ENCODE measurements at regions not wholly inside any gene's neighbourhood (a gene's known extent, or its start where the extent isn't known, plus 50 kb on each side); places are given as distances from the start of the nearest gene placed in this dataset.
A peak's percentile ranks its signal among the peaks of the same experiment; 100 is the strongest.
"Not testable (repeated sequence)": the region's sequence is repeated elsewhere in the genome, so short reads cannot be mapped to it uniquely, and the experiment has no call there.

DNA sequence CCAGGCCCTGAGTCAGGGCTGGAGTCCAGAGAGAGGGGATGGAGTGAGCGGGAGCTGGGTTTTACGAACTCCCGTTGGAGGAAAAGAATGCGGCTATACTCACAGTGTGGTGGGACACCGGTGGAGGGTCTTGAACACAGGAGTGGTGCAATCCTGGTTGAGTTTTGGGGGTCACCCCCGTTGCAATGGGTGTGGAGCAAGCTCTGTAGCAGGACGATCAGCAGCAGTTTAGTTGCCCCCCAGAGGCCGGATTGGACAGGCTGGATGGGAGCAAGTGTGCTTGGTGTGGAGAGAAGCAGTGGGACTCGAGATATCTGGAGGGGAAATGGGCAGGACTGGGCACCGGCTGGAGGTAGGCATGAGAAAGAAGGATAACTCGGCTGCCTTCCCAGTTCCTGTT lies 72.3 kb upstream of the TWIST2 start:
- DNase-seq (ENCODE audit: low read depth in 2 of 2, low spot score in 1 of 2): no peak

- DNase-seq (ENCODE audit: low read depth in 2 of 2, low spot score in 1 of 2): no peak
Measured at GRCh38 chr2:238776003-238776760, 71.7 kb upstream of the TWIST2 start.

- not testable (repeated sequence) for DNase-seq (ENCODE audit: low read depth in 2 of 2, low spot score in 1 of 2)
Measured at GRCh38 chr2:238776761-238777046, 71.2 kb upstream of the TWIST2 start.

DNA sequence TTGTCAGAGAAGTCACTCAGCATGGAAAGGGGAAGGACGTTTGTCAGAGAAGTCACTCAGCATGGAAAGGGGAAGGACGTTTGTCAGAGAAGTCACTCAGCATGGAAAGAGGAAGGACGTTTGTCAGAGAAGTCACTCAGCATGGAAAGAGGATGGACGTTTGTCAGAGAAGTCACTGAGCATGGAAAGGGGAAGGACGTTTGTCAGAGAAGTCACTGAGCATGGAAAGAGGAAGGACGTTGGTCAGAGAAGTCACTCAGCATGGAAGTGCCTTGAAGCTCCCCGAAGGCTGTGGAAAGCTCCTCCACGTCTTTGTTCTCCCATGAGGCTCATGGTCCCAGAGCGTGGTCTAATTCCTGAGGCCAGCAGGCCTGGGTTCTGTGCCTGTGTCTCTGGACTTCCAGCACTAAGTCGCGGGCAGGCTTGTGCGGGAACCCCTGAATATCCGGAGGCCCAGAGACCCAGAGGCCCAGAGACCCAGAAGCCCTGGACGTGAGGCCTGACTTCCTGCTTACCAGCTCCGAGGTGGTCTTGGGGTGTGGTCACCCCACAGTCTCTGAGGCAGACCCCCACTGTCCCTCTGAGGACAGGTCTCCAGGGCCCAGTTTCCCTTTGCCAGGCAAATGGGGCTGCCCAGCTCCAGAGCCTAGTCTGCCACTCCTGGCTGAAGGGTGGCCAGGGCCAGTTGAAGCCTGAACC lies 70.4 kb upstream of the TWIST2 start:
- no peak for DNase-seq (ENCODE audit: low read depth in 2 of 2, low spot score in 1 of 2)

- DNase-seq (ENCODE audit: low read depth in 2 of 2, low spot score in 1 of 2): peak; percentile 21 to 28
Measured at GRCh38 chr2:238784671-238785527, 63.0 kb upstream of the TWIST2 start.

DNA sequence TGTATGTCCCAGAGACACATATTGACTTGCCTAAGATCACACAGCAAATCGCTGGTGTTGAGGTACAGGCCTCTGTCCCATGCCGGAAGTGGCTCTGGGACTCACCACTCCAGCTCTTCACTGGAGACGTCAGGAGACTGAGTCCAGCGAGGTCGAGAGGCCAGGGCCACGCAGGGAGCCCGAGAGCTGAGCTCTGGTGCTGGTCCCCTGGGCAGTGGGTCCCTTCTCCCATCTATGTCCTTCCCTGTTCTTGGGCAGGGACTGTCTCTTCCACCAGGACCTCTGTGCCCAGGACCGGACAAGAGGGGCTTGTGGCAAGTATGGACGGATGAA lies 62.4 kb upstream of the TWIST2 start:
- DNase-seq (ENCODE audit: low read depth in 2 of 2, low spot score in 1 of 2): no peak

- DNase-seq (ENCODE audit: low read depth in 2 of 2, low spot score in 1 of 2): no peak
Measured at GRCh38 chr2:238786379-238786778, 61.5 kb upstream of the TWIST2 start.

GRCh38 chr2:238786792-238787490 lies 60.9 kb upstream of the TWIST2 start:
- no peak for DNase-seq (ENCODE audit: low read depth in 2 of 2, low spot score in 1 of 2)

DNA sequence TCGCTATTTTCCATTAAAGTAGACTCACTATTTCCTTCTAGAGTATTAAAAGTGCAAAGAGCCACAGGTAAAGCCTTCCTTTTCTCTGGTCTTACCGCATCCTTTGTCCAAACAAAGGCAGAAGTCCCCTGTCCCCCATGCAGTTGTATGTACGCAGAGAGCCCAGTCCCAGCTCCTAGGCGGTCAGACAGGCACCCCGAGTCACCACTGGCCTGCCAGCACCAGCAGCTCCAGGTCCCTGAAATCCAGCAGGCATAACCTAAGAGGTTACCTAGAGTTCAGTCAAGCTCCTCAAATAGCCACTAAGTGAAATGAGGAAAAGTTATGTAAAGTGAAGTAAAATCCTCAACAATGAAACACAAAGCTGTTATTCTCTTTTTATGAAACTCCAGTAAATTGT lies 60.4 kb upstream of the TWIST2 start:
- no peak for DNase-seq (ENCODE audit: low read depth in 2 of 2, low spot score in 1 of 2)

GRCh38 chr2:238789317-238789806 lies 58.5 kb upstream of the TWIST2 start:
- DNase-seq (ENCODE audit: low read depth in 2 of 2, low spot score in 1 of 2): no peak

DNA sequence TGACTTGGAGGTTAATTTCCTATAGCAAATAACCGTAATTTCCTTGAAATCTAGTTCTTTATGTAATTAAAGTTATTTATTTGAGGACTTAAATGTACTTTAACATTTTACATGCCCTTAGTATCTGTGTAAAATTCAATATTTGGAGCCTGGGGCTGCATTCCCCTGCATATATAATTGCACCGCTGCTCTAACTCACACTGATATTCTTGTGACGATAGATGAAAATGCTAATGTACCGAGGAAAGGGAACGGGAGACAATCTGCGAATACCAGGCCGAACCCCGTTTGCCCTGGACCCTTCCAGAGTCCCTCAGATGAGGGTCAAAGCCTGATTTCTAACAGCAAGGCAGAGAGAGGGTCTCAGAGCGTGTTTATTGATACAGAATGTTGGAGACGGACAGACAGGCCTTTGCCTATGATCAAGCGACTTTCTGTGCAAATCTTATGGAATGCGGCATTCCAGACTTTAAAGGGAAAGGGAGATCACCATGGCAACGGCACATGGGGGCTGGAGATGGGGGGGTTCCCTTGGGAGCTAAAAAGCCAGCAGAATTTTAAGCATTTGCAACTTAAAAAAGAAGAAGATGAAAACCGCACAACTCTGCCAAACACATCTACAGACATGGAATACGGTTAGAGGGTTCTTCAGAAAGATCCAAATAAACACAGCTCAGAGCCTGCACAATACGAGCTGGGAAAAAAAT lies 57.6 kb upstream of the TWIST2 start:
- DNase-seq (ENCODE audit: low read depth in 2 of 2, low spot score in 1 of 2): no peak

DNA sequence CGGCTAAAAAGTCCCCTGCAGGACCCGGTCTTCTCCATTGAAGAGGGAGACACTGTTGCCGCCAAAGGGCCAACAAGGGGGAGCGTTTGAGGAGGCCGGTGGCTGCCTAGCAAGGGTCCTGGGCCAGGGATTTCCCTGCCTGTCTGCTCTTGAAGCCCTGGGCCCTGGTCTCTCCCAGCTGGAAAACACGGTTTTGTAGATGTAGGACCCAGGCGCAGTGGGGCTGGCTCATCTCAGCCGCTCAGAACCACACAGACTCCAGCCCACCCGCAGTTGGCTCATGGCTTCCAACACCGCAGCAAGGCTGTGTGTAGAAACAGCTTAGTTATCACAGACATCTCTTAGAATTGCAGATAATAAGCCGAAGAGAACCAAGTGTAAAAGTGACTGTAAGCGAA lies 57.1 kb upstream of the TWIST2 start:
- no peak for DNase-seq (ENCODE audit: low read depth in 2 of 2, low spot score in 1 of 2)

DNA sequence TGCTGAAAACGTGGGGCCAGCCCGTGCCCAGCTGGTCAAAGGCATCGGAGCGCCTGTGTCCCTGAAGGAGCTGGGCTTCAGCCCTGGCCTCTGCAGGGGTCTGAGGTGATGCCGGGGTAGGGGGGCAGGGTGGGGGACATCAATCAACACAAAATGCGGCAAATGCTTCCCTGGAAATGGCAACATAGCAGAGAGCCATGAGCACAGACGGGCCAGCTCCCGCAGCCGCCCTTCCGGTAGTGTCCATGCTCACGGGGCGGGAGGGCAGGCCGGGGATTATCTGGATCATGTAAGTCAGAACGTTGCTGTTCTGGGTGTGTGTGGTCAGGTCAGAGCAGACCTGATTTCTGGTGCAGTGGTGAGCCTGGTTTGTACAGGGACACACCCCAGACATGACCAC lies 56.5 kb upstream of the TWIST2 start:
- no peak for DNase-seq (ENCODE audit: low read depth in 2 of 2, low spot score in 1 of 2)

DNA sequence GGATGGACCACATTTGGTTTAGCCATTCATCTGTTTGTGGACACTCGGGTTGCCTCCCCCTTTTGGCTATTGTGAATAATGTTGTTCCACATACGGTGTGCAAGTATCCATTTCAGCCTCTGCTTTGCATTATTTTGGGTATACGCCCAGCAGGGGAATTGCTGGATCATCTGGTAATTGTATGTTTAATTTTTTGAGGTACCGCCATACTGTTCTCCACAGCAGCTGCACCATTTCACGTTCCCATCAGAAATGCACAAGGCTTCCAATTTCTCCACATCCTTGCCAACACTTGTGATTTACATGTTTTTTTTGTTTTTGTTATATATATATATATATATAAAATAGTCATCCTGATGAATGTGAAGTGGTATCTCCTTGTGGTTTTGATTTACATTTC lies 54.6 kb upstream of the TWIST2 start:
- DNase-seq (ENCODE audit: low read depth in 2 of 2, low spot score in 1 of 2): no peak

- DNase-seq (ENCODE audit: low read depth in 2 of 2, low spot score in 1 of 2): no peak
Measured at GRCh38 chr2:238793801-238794449, 54.0 kb upstream of the TWIST2 start.

- DNase-seq (ENCODE audit: low read depth in 2 of 2, low spot score in 1 of 2): no peak
Measured at GRCh38 chr2:238796223-238796885, 51.5 kb upstream of the TWIST2 start.

GRCh38 chr2:238797537-238797936 lies 50.3 kb upstream of the TWIST2 start:
- DNase-seq (ENCODE audit: low read depth in 2 of 2, low spot score in 1 of 2): no peak
